Raji (cell line): ENCODE measurements at regions not wholly inside any gene's neighbourhood (a gene's known extent, or its start where the extent isn't known, plus 50 kb on each side); places are given as distances from the start of the nearest gene placed in this dataset.

ENCODE experiments used
- POLR2A ChIP-seq: IDR thresholded peaks from 2 replicates; pipeline ENCODE4 v1.6.1; 2011; ENCODE audit warnings: low read depth, low read length, control low read depth; ENCODE audit not compliant: insufficient read depth

DNA sequence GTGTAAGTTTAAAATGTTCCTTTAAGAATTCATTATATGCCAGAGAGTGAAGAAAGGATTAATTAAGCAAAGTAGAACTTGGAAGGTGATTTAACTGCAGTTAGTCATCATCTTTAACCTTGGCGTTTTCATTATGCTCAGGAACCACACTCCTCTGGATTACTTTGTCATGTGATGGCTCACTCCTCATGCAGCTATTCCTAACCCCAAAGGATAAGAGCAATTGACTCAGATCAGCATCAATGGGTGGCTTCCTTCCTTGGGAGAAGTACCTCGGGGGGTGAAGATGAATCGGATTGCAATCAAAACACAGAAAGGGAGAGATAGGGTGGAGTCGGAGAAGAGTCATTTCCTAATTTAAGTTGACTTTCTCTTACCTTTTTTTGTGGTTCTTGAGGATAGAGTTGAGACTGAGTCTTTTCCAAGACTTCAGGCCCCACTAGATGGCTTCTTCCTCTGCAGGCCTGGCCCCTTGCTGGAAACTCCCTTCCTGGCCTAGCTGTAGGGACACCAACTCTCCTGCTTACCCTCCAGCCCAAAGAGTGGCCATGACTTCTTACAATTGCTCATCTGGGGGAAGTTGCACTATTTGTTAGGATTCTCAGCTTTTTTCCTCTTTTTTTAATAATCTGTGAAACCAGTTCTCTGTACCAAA lies 238.6 kb upstream of the DDHD1 start:
- no peak for TF ChIP-seq POLR2A

DNA sequence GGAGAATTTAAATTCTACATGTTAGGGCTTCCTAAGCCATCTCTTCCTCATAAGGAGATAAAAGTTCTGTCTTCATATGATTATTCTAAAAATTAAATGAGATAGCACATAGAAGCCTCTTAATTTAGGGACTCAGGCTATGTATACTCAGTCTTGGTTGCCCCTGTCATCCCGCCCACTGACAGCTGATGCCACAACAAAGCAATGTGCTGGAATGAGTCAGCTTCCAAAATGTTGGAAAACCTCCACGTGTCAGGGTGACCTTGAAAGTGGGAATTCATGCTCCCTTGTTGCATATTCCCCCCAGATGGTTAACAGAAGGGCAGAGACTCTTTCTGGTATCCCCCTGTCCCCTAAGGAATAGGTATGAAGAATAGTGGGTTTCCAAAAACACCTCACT lies 238.0 kb upstream of the DDHD1 start:
- no peak for TF ChIP-seq POLR2A

DNA sequence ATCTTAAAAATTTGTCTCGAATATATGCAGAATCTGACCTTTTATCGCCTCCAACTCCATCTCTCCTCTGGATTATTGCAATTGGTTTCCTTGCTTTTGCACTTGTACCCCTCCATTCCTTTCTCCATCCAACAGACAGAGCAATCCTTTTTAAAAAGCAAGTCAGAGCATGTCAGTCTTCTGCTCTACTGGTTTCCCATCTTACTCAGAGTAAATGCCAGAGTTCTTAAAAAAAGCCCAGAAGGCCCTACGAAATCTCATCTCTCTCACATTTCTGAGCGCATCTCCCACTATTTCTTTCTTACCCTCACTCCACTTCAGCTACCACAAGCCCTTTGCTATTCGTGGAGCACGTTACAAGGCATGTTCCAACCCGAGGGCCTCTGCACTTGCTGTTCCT lies 236.9 kb upstream of the DDHD1 start:
- no peak for TF ChIP-seq POLR2A

DNA sequence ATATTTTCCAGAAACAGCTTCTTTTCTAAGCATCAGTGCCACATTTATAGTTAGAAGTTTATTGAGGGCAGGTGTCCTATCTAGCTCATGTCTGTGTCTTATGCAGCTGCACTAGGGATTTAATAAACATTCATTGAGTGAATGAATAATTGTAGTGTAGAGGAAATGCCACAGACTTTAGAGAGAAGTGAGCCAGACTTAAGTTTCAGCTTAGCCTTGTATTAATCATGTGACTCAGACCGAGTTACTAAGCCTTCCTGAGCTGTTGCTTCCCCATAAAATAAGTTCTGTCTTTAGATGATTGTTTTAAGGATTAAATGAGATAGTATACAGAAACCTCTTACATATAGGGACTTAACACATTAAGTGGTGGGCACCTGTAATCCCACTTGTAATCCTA lies 236.1 kb upstream of the DDHD1 start:
- no peak for TF ChIP-seq POLR2A

DNA sequence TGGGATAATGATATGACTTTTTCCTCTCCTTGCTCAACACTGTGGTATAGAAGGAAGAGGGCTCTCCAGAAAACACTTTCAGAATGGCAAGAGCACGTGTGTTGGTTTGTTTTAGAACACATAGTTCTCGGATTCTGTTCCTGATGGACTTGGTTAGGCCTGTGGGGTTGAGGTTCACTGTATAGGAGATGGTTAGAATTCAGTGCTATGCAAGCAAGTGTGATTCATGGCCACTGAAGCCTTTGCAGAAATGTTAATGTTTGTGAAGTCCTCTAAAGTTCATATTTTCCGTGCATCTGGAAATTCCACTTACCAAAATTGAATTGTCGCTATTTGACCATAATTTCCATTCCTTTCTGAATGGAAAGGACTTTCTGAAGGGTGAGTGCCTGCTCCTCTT lies 233.2 kb upstream of the DDHD1 start:
- no peak for TF ChIP-seq POLR2A

DNA sequence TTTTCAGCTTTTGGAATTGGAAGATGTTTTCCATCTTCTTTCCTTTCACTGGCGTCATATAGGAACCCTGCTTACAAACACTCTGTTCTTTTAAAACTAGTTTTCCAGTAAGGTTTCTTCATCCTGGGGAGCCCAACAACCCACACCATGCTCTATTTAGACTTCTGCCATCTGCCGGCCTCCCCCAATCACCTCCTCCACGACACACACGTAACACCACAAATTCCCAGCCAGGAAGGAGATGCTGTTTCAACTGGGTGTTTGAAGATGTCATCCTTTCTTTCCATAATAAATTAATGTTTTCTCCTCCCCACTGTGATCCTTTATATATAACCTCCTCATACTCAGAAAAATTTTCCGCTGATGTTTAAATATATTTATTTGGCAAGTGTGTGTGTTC lies 231.4 kb upstream of the DDHD1 start:
- no peak for TF ChIP-seq POLR2A

DNA sequence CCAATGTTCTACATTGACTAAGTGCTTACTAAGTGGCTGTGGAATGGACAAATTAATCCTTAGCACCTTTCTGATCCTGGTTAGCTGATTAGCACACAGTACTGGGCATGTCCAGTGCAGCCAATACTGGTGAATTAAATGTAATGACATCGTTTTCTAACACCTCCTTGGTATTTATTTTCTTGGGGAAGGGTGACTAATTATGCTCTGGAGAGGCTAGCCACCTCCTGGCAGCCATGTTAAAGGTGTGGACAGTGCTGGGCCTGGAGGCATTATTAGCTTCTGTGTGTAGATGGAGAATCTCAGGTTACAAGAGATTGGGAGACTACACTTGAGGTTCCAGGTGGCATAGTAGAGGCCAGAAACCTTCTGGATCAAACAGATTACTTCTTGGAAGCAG lies 230.9 kb upstream of the DDHD1 start:
- TF ChIP-seq POLR2A = no peak

DNA sequence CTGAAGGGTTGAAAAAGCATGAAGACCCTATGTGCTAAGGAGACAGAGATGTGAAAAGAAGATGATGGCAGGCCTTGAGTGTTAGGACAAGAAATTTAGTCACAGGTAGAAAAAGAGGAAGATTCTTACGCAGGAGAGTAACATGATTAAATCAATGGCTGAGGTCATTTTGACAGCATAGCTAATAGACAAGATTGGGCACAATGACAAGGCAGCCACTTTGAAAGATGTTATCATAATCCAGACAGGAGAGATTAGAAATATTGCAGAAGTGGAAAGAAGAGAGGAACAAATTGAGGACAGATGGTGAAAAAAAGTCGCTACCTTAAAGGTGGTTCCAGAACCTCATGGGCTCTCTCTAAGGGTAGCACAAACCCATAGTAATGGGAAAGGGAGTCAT lies 228.8 kb upstream of the DDHD1 start:
- no peak for TF ChIP-seq POLR2A

DNA sequence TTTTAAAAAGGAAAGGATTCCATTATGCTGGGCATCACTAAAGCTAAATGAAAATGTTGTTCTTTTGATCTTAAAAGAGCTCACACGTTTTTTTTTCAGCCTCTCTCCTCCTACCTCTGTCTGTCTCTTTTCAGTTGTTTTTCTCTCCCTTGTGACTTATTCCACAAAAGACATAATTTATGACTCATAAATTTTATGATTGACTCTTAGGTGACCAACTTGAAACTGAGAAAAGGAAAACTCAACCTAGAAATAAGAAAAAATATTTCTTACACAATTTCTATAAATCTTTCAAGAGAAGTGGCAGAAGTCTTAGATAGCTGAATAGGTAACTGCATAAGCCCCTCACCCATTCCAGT lies 227.7 kb upstream of the DDHD1 start:
- TF ChIP-seq POLR2A = no peak

DNA sequence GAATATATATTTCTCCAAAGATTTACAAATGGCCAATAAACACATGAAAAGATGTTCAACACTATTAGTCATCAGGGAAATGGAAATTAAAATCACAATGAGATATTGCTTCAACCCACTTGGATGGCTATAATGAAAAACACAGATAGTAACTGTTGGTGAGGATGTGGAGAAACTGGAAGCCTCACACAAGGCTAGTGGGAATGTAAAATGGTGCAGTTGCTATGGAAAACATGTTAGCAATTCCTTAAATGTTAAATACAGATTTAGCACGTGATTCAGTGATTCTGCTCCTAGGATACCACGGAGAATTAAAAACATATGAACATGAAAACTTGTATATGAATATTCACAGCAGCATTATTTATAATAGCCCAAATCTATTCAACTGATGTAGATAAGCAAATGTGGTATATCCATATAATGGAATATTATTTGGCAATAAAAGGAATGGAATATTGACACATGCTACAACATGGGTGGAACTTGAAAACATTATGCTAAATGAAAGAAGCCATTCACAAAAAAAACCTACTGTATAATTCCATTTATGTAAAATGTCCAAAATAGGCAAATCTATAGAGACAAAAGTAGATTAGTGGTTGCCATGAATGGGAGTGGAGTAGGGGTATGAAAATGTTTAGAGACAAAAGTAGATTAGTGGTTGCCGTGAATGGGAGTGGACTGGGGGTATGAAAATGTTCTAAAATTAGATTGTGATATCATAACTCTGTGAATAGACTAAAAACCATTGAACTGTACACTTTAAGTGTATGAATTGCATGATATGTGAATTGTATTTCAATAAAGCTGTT lies 227.1 kb upstream of the DDHD1 start:
- TF ChIP-seq POLR2A = no peak

DNA sequence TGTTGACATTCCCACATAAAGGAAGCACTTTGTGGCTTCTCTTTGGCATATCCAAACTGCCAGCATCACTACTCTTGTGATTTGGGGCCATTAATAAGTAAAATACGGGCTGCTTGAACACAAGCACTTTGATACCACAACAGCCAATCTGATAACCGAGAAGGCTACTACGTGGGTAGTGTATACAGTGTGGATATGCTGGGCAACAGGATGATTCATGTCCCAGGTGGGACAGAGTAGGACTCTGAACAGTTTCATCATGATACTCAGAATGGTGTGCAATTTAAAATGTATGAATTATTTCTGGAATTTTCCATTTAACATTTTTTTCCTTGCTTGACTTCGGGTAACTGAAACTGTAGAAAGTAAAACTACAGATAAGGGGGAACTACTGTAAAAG lies 225.0 kb upstream of the DDHD1 start:
- TF ChIP-seq POLR2A = no peak

DNA sequence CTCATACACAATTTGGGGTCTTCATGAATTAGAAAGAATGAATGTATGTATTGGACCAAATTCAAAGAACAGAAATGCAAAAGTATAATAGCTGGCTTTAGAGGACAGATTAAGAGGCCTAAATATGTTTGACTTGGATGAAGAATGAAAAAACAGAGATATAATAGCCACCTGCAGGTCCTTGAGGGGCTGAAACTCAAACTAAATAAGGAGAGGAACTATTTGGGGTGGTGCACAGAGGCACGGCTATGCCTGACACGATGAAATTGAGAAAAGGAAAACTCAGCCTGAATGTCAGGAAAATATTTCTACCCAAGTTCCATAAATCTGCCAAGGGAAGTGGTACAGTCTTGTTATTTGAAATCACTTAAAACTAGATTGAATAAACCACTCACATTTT lies 222.9 kb upstream of the DDHD1 start:
- TF ChIP-seq POLR2A = no peak

DNA sequence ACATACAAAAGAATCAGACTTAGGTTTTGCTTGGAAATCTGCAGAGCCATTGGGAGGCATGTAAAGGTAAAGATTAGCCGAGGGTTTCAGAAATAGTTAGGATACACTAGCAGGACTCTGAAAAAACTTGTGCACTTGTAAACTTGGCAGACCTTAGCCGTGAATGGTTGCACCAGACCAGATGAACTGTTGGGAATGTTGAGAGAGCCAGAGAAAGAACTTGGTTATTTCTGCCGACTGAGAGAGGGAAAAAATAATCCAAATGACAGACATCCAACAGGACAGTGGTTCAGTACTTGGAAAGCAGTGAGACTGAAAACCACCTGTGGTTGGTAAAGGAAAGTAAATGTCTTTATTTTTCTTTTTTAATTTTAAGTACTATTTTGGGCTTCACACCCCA lies 222.5 kb upstream of the DDHD1 start:
- no peak for TF ChIP-seq POLR2A

DNA sequence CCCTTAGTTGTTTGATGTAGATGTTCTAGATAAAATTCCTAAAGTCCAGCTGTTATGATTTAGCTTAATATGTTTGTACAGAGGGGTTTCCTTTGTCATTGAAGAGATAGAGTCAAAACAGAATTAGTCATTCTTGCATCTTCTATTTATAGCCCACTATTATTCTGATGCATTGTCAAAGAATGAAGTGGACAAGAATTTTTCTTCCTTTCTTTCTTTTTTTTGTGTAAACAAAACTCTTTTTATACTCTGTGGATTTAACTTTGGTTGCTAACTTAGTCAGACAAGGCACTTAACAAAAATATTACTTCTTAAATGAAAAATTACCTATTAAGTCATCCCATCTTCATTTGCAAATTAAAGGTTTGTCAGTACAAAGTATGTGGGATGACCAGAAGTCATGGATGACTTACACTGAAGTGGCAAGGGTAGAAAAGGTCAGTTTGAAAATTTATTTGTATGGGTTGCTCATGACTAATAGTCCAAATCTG lies 215.6 kb upstream of the DDHD1 start:
- no peak for TF ChIP-seq POLR2A

DNA sequence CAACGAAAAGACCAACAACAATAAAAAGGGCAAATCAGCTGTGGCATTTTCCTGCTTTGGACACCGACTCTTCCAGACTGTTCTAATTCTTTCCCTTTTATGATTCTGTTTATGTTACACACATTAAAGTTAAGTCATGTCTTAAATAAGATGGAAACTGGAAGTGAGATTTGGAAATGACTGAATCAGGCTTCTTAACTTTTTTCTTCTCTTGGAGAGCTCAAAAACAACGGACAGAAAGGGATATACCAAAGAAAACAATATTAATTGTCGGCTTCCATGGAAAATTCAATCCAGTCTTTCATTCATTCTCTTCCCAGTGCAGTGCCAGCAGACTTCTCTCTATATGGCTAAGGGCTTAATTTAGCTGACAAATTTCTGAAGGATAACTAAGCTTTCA lies 214.9 kb upstream of the DDHD1 start:
- no peak for TF ChIP-seq POLR2A

DNA sequence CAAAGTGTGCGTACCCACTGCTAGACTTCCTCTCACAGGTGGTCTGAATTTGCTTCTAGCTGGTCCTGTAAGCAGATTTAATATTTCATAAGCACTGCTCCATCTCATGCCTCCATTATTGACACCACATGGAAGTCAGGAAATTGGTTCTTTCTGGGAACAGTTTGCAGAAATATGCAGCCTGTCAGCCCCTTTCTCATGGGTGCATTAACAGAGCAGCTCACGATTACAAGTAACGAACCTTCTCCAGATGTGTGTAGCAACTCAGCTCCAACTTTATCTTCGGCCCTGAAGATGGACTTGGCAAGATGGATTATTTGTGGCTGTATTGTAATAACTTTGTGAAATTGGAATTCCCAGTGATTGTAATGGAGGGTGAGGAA lies 214.5 kb upstream of the DDHD1 start:
- no peak for TF ChIP-seq POLR2A

DNA sequence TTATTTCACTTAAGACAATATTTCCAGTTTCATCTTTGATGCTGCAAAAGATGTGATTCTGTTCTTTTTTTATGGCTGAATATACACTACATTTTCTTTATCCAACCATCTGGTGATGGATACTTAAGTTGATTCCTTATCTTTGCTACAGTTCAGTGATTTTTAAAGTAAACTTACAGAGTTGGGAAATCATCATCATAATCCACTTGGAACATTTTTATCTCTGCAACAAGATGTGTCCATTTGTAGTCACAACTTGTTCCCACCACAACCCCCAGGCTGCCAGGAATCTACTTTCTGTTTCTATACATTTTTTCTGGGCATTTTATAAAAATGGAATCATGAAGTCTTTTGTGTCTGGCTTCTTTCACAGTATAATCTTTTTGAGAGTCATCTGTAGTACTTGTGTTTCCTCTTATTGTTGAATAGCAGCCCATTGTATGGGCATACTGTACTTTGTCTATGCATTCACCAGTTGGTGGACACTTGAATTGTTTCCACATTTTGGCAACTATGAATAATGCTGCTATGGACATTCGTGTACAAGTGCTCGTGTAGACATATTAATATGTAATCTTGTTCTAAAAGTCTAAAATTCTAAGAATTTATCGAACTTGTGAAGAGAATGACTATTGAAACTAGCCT lies 212.5 kb upstream of the DDHD1 start:
- no peak for TF ChIP-seq POLR2A

DNA sequence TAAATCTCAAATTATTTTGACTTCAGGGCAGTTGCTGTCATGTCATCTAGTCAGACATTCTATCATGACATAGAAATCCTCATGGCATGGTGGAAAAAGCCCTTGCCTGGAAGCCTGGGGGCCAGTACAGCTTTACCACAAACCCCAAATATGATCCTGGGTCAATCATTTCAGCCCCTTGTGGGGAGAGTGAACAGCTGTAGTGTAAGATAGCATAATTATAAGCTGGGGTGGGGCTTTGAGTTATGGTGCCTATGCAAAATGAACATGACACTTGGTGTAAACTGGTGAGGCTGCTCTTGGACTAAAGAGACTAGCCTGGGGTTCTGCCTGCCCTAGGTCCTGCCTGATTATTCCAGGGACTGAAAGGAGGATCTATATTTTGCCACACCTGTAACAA lies 207.7 kb upstream of the DDHD1 start:
- no peak for TF ChIP-seq POLR2A
